ENCODE measurements at regions not wholly inside any gene's neighbourhood (a gene's known extent, or its start where the extent isn't known, plus 50 kb on each side); places are given as distances from the start of the nearest gene placed in this dataset.

GRCh38 chr13:33526718-33527117 lies 241.2 kb upstream of the STARD13 start:
- Mint-ChIP-seq H3K4me3 (no peak overlapping the region), H3K36me3 (peaks cover 5% of the 10 kb centered on the region), H3K27ac (no peak overlapping the region), H3K9me3 (peaks cover 4% of the 10 kb centered on the region), H3K27me3 (peaks cover 27% of the 10 kb centered on the region), H3K4me1 (no peaks in the 10 kb centered on the region)
- ATAC-seq: no peak

DNA sequence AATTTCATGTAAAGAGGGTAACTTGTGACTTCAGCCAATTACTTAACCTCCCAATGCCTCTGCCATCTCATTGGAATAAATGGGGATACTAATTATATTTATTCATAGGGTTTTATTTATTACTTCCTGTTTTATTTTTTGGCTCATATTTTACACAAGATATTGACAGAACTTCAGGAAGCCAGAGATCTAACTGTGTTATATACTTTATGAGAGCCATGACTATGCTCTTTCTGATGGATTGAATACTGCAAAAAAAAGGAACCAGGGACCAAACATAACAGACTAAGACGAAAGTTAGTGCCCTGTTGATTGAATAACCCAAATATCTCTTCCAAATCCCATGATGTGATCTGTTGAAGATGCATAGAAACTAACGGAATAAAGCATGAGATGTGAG lies 243.3 kb upstream of the STARD13 start:
- no peak for ATAC-seq
- Mint-ChIP-seq H3K9me3 (peaks cover 4% of the 10 kb centered on the region), H3K4me3 (no peak overlapping the region), H3K4me1 (no peaks in the 10 kb centered on the region), H3K36me3 (peaks cover 5% of the 10 kb centered on the region), H3K27me3 (peaks cover 27% of the 10 kb centered on the region), H3K27ac (no peak overlapping the region)

DNA sequence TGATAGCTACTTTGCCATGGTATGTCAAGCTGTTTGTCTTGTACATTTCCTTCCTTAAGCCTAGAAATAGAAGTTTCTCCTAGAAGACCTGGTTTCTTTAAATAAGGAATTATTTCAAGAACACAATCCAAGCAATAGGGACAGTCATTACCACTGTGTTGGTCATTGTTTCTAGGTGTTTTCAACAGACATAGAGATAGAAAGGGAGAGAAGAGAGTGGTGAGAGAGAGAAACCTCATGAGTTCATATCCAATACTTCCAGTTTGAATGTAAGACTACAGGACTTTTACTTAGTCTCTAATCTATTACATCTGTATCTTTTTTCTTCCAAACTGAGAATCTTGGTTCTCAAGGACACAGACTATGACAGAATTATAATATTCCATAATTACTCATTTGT lies 245.9 kb upstream of the STARD13 start:
- no peaks in the 10 kb centered on the region for H3K4me1 Mint-ChIP-seq
- peaks cover 27% of the 10 kb centered on the region for H3K27me3 Mint-ChIP-seq
- peaks cover 4% of the 10 kb centered on the region for H3K9me3 Mint-ChIP-seq
- H3K4me3 Mint-ChIP-seq: no peak overlapping the region
- H3K27ac Mint-ChIP-seq: no peak overlapping the region
- ATAC-seq: no peak
- peaks cover 5% of the 10 kb centered on the region for H3K36me3 Mint-ChIP-seq

GRCh38 chr13:33535061-33535460 lies 249.5 kb upstream of the STARD13 start:
- peaks cover 5% of the 10 kb centered on the region for H3K36me3 Mint-ChIP-seq
- H3K4me1 Mint-ChIP-seq: peaks cover 9% of the 10 kb centered on the region
- H3K9me3 Mint-ChIP-seq: peaks cover 4% of the 10 kb centered on the region
- no peak for ATAC-seq
- H3K27ac Mint-ChIP-seq: no peak overlapping the region
- H3K27me3 Mint-ChIP-seq: peaks cover 15% of the 10 kb centered on the region
- no peak overlapping the region for H3K4me3 Mint-ChIP-seq

DNA sequence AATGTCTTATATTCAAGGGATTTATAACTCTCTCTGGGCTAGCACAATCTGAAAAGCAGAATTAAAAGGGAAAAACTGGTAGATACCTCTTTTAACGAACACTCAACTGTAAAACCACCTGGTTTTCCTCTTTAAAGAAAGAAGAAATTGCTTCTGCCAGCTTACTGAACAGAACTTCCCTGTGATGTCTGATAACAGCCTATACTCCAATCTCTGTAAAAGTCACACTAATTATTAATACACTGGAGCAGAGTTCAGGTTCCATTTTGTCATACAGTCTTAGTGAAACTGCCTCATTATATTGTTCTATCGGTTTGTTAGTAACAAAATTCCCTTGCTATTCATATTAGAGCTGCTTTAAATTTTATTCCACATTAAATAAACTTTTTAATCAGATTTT lies 251.0 kb upstream of the STARD13 start:
- H3K4me3 Mint-ChIP-seq: no peak overlapping the region
- no peak overlapping the region for H3K27ac Mint-ChIP-seq

GRCh38 chr13:33537026-33537425 lies 251.5 kb upstream of the STARD13 start:
- no peak for ATAC-seq
- Mint-ChIP-seq H3K4me3 (no peak overlapping the region), H3K27ac (no peak overlapping the region)

More for the DNA sequence above, 251.0 kb upstream of the STARD13 start:
- Mint-ChIP-seq H3K4me1 (peaks cover 23% of the 10 kb centered on the region), H3K27me3 (no peaks in the 10 kb centered on the region), H3K9me3 (peaks cover 6% of the 10 kb centered on the region), H3K36me3 (no peaks in the 10 kb centered on the region)
- no peak for ATAC-seq

DNA sequence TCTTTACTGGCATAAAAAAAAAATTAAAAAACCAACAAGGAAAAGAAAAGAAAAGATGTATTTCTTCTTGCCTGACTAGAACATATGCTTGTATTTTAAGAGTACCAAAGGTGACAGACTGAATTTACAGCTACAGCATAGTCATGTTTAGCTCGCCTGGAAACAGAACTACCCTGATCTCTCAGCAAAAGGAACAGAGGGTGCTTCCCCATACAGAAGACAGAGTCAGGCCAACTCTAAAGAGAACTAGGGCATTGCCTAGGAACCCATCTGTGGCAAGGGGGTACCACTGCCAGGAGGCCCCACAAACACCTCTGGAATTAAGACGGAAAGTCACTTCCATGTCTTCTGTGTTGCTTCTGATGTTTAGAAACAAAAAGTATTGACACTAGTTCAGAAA lies 252.1 kb upstream of the STARD13 start:
- no peaks in the 10 kb centered on the region for H3K27me3 Mint-ChIP-seq
- ATAC-seq: no peak
- no peaks in the 10 kb centered on the region for H3K36me3 Mint-ChIP-seq
- H3K4me1 Mint-ChIP-seq: peaks cover 28% of the 10 kb centered on the region
- peaks cover 6% of the 10 kb centered on the region for H3K9me3 Mint-ChIP-seq
- peak overlapping the region; percentile 84 for H3K27ac Mint-ChIP-seq
- H3K4me3 Mint-ChIP-seq: peak overlapping the region; percentile 53

More at GRCh38 chr13:33537026-33537425, 251.5 kb upstream of the STARD13 start:
- no peaks in the 10 kb centered on the region for H3K27me3 Mint-ChIP-seq
- H3K36me3 Mint-ChIP-seq: no peaks in the 10 kb centered on the region
- peaks cover 6% of the 10 kb centered on the region for H3K9me3 Mint-ChIP-seq
- H3K4me1 Mint-ChIP-seq: peaks cover 27% of the 10 kb centered on the region

- H3K4me1 Mint-ChIP-seq: peaks cover 37% of the 10 kb centered on the region
- H3K27ac Mint-ChIP-seq: peak overlapping the region; percentile 94
- peak overlapping the region; percentile 91 for H3K4me3 Mint-ChIP-seq
- H3K36me3 Mint-ChIP-seq: no peaks in the 10 kb centered on the region
- H3K9me3 Mint-ChIP-seq: peaks cover 6% of the 10 kb centered on the region
- ATAC-seq: no peak
- H3K27me3 Mint-ChIP-seq: no peaks in the 10 kb centered on the region
Observed at GRCh38 chr13:33541456-33541855, 255.9 kb upstream of the STARD13 start.

GRCh38 chr13:33541962-33542308 lies 256.4 kb upstream of the STARD13 start:
- peaks cover 6% of the 10 kb centered on the region for H3K9me3 Mint-ChIP-seq
- H3K27ac Mint-ChIP-seq: peak overlapping the region; percentile 94
- peaks cover 37% of the 10 kb centered on the region for H3K4me1 Mint-ChIP-seq
- no peak for ATAC-seq
- peak overlapping the region; percentile 91 for H3K4me3 Mint-ChIP-seq
- H3K27me3 Mint-ChIP-seq: no peaks in the 10 kb centered on the region
- no peaks in the 10 kb centered on the region for H3K36me3 Mint-ChIP-seq

- Mint-ChIP-seq H3K27ac (peak overlapping the region; percentile 94), H3K4me1 (peaks cover 36% of the 10 kb centered on the region), H3K27me3 (no peaks in the 10 kb centered on the region)
Observed at GRCh38 chr13:33542309-33543088, 256.9 kb upstream of the STARD13 start.

DNA sequence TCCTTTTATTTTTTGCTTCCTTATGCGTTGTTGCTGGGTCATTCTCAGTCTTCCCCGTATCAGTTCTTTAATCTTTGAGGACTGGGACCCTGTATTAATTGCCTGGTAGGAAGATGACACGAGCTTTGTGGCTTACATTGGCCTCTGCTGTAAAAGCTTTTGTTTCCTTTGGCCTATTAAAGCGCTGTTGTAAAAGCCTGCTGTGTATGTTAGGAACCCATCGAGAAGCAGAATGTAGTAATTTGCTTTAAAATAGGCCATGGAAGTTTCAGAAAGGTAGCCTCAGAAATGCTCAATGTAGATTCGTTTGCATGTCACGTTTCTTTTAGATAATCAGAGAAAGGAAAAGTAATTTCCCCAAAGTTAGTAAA lies 257.5 kb upstream of the STARD13 start:
- peak overlapping the region; percentile 91 for H3K4me3 Mint-ChIP-seq
- no peaks in the 10 kb centered on the region for H3K36me3 Mint-ChIP-seq
- ATAC-seq: no peak
- peak overlapping the region; percentile 94 for H3K27ac Mint-ChIP-seq
- peaks cover 6% of the 10 kb centered on the region for H3K9me3 Mint-ChIP-seq
- H3K27me3 Mint-ChIP-seq: no peaks in the 10 kb centered on the region
- H3K4me1 Mint-ChIP-seq: peaks cover 35% of the 10 kb centered on the region

More at GRCh38 chr13:33542309-33543088, 256.9 kb upstream of the STARD13 start:
- Mint-ChIP-seq H3K36me3 (no peaks in the 10 kb centered on the region), H3K9me3 (peaks cover 6% of the 10 kb centered on the region), H3K4me3 (peak overlapping the region; percentile 91)
- peak; percentile 95 for ATAC-seq

GRCh38 chr13:33543631-33544265 lies 258.2 kb upstream of the STARD13 start:
- Mint-ChIP-seq H3K27me3 (no peaks in the 10 kb centered on the region), H3K4me3 (peak overlapping the region; percentile 91), H3K4me1 (peaks cover 35% of the 10 kb centered on the region), H3K27ac (peak overlapping the region; percentile 94), H3K36me3 (no peaks in the 10 kb centered on the region), H3K9me3 (peaks cover 6% of the 10 kb centered on the region)
- no peak for ATAC-seq

GRCh38 chr13:33544308-33544707 lies 258.8 kb upstream of the STARD13 start:
- Mint-ChIP-seq H3K4me1 (peaks cover 35% of the 10 kb centered on the region), H3K4me3 (no peak overlapping the region), H3K27me3 (no peaks in the 10 kb centered on the region), H3K36me3 (no peaks in the 10 kb centered on the region), H3K9me3 (peaks cover 6% of the 10 kb centered on the region), H3K27ac (peak overlapping the region; percentile 94)
- no peak for ATAC-seq

DNA sequence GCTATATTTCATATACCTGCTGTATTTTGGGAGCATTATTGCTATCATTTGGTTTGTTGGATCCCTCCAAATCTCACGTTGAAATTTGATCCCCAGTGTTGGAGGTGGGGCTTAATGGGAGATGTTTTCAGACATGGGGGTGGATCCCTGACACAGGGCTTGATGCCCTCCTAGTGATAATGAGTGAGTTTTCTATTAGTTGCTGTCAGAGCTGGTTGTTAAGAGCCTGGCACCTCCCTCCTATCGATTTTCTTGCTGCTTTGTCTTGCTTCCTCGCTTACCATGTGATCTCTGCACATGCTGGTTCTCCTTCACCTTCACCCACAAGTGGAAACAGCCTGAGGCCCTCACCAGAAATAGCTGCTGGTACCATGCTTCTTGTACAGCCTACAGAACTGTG lies 259.9 kb upstream of the STARD13 start:
- Mint-ChIP-seq H3K4me1 (peaks cover 35% of the 10 kb centered on the region), H3K27me3 (no peaks in the 10 kb centered on the region), H3K27ac (peak overlapping the region; percentile 94), H3K4me3 (no peak overlapping the region), H3K36me3 (no peaks in the 10 kb centered on the region), H3K9me3 (peaks cover 5% of the 10 kb centered on the region)
- no peak for ATAC-seq

- Mint-ChIP-seq H3K27me3 (no peaks in the 10 kb centered on the region), H3K27ac (no peak overlapping the region), H3K9me3 (no peaks in the 10 kb centered on the region), H3K36me3 (no peaks in the 10 kb centered on the region), H3K4me1 (peaks cover 27% of the 10 kb centered on the region), H3K4me3 (no peak overlapping the region)
- ATAC-seq: no peak
Observed at GRCh38 chr13:33547035-33547434, 261.5 kb upstream of the STARD13 start.

- H3K36me3 Mint-ChIP-seq: no peaks in the 10 kb centered on the region
- H3K27ac Mint-ChIP-seq: no peak overlapping the region
- H3K4me3 Mint-ChIP-seq: no peak overlapping the region
- no peaks in the 10 kb centered on the region for H3K27me3 Mint-ChIP-seq
- H3K9me3 Mint-ChIP-seq: no peaks in the 10 kb centered on the region
- peaks cover 26% of the 10 kb centered on the region for H3K4me1 Mint-ChIP-seq
- peak; percentile 80 for ATAC-seq
Observed at GRCh38 chr13:33548069-33548468, 262.5 kb upstream of the STARD13 start.

All from stimulated activated memory B cell treated with anti-CD40 and anti-IgM and Interleukin-4, amounts not matched to agents 10 μg/mL and 1 μg/mL and 100 μg/mL, for 72 hours (primary cell).